ENCODE measurements at regions not wholly inside any gene's neighbourhood (a gene's known extent, or its start where the extent isn't known, plus 50 kb on each side); places are given as distances from the start of the nearest gene placed in this dataset.
"Not testable (repeated sequence)": the region's sequence is repeated elsewhere in the genome, so short reads cannot be mapped to it uniquely, and the experiment has no call there.

DNA sequence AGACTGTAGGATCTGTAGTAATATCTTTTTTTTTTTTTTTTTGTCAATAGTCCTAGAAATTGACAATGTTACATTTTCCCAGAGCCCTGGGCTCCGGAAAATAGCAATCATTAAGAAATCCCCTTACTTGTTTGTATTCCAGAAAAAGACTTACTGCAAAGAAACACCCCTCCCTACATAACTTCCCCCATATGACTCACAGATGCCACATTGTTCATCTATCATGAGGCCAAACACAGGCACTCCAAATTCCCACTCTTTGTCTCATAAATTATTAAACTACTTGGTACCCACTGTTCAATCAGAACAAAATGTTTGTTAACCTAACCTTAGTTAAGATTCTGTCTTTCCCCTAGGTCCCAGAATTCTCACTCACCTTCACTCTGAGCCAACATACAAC lies 53.5 kb downstream of the TEX51 start:
- H2AFZ ChIP-seq (ENCODE audit: low read length) = no peak overlapping the region
- peaks cover 3% of the 10 kb centered on the region for H3K27me3 ChIP-seq (ENCODE audit: control insufficient read depth, insufficient read depth, low read length)
- DNase-seq (ENCODE audit: low read depth in 2 of 2) = no peak

DNA sequence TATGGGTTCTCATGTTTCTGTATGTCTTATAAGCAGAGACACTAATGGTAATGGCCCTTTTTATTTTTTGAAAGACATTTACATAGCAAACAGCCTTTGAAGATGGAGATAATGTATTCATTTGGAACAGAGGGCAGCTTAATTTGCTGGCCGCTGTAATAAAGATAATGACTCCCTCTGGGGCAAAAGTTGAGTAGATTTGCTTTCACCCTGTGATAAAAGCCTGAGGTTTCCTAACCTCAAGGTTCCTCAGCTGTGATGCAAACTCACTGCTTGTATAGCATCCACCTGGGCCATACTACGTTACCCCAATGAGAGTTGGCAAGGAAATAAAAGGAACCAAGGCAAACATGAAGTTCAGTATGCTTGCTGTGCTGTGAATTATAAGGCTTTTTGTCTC lies 54.8 kb downstream of the TEX51 start:
- Histone ChIP-seq H4K20me1 (ENCODE audit: control insufficient read depth, extremely low read depth, insufficient read depth, low read length) (no peaks in the 10 kb centered on the region), H2AFZ (ENCODE audit: low read length) (no peak overlapping the region), H3K9ac (ENCODE audit: insufficient read depth, low read length) (no peak overlapping the region), H3K27ac (ENCODE audit: insufficient read depth, low read length) (no peak overlapping the region), H3K4me3 (replicated peaks in 1 of 4; ENCODE audit: control extremely low read depth in 1 of 4, insufficient read depth in 1 of 4, low read depth in 3 of 4, low read length in 4 of 4) (no peak overlapping the region), H3K4me2 (ENCODE audit: extremely low read depth, insufficient read depth, low read length) (no peak overlapping the region), H3K79me2 (ENCODE audit: control insufficient read depth, insufficient read depth, low read length) (no peaks in the 10 kb centered on the region), H3K36me3 (ENCODE audit: control insufficient read depth, insufficient read depth, low read length) (no peaks in the 10 kb centered on the region), H3K4me1 (ENCODE audit: control insufficient read depth, extremely low read depth, insufficient read depth, low read length) (no peaks in the 10 kb centered on the region), H3K27me3 (ENCODE audit: control insufficient read depth, insufficient read depth, low read length) (peaks cover 3% of the 10 kb centered on the region), H3K9me3 (ENCODE audit: control insufficient read depth, insufficient read depth, low read depth, low read length) (no peaks in the 10 kb centered on the region)
- no peak for DNase-seq (ENCODE audit: low read depth in 2 of 2)
- TF ChIP-seq, protein P1, sequence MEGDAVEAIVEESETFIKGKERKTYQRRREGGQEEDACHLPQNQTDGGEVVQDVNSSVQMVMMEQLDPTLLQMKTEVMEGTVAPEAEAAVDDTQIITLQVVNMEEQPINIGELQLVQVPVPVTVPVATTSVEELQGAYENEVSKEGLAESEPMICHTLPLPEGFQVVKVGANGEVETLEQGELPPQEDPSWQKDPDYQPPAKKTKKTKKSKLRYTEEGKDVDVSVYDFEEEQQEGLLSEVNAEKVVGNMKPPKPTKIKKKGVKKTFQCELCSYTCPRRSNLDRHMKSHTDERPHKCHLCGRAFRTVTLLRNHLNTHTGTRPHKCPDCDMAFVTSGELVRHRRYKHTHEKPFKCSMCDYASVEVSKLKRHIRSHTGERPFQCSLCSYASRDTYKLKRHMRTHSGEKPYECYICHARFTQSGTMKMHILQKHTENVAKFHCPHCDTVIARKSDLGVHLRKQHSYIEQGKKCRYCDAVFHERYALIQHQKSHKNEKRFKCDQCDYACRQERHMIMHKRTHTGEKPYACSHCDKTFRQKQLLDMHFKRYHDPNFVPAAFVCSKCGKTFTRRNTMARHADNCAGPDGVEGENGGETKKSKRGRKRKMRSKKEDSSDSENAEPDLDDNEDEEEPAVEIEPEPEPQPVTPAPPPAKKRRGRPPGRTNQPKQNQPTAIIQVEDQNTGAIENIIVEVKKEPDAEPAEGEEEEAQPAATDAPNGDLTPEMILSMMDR (conservative IDR thresholded peaks at IDR 0.05 in 1 of 2, IDR thresholded peaks at IDR 0.05 in 1 of 2; ENCODE audit: low read depth in 1 of 2, low read length in 2 of 2) = no peak
- TF ChIP-seq EZH2 (IDR thresholded peaks at IDR 0.05; ENCODE audit: low read length, missing control alignments) = no peak

More for the DNA sequence above, 53.5 kb downstream of the TEX51 start:
- Histone ChIP-seq H3K4me2 (ENCODE audit: extremely low read depth, insufficient read depth, low read length) (no peak overlapping the region), H3K79me2 (ENCODE audit: control insufficient read depth, insufficient read depth, low read length) (no peaks in the 10 kb centered on the region), H3K9ac (ENCODE audit: insufficient read depth, low read length) (no peak overlapping the region), H4K20me1 (ENCODE audit: control insufficient read depth, extremely low read depth, insufficient read depth, low read length) (no peaks in the 10 kb centered on the region), H3K36me3 (ENCODE audit: control insufficient read depth, insufficient read depth, low read length) (no peaks in the 10 kb centered on the region), H3K27ac (ENCODE audit: insufficient read depth, low read length) (no peak overlapping the region), H3K9me3 (ENCODE audit: control insufficient read depth, insufficient read depth, low read depth, low read length) (no peaks in the 10 kb centered on the region), H3K4me3 (replicated peaks in 1 of 4; ENCODE audit: control extremely low read depth in 1 of 4, insufficient read depth in 1 of 4, low read depth in 3 of 4, low read length in 4 of 4) (no peak overlapping the region), H3K4me1 (ENCODE audit: control insufficient read depth, extremely low read depth, insufficient read depth, low read length) (no peaks in the 10 kb centered on the region)
- no peak for TF ChIP-seq EZH2 (IDR thresholded peaks at IDR 0.05; ENCODE audit: low read length, missing control alignments)
- TF ChIP-seq, protein P1 (conservative IDR thresholded peaks at IDR 0.05 in 1 of 2, IDR thresholded peaks at IDR 0.05 in 1 of 2; ENCODE audit: low read depth in 1 of 2, low read length in 2 of 2) = no peak

DNA sequence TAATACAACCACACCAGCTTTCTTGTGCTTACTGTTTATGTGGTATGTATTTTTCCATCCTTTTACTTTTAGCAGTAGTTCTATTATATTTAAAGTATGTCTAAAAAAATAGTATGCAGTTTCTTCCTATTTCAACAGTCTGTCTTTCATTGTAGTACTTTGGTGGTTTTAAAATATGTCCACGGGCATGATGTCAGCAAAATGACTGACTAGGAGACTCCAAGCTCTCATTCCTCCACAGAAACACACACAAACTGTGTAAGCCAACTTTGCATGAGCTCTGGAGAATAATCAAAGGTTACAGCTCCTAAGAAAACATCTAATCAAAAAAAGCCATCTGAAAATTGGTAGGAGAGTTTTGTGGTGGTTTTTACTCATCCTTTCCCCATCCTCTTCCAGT lies 56.1 kb downstream of the TEX51 start:
- Histone ChIP-seq H3K36me3 (ENCODE audit: control insufficient read depth, insufficient read depth, low read length) (no peaks in the 10 kb centered on the region), H2AFZ (ENCODE audit: low read length) (no peak overlapping the region), H3K4me1 (ENCODE audit: control insufficient read depth, extremely low read depth, insufficient read depth, low read length) (no peaks in the 10 kb centered on the region), H3K4me2 (ENCODE audit: extremely low read depth, insufficient read depth, low read length) (no peak overlapping the region), H3K27ac (ENCODE audit: insufficient read depth, low read length) (no peak overlapping the region), H3K4me3 (replicated peaks in 1 of 4; ENCODE audit: control extremely low read depth in 1 of 4, insufficient read depth in 1 of 4, low read depth in 3 of 4, low read length in 4 of 4) (no peak overlapping the region), H3K27me3 (ENCODE audit: control insufficient read depth, insufficient read depth, low read length) (peaks cover 3% of the 10 kb centered on the region), H4K20me1 (ENCODE audit: control insufficient read depth, extremely low read depth, insufficient read depth, low read length) (no peaks in the 10 kb centered on the region), H3K79me2 (ENCODE audit: control insufficient read depth, insufficient read depth, low read length) (no peaks in the 10 kb centered on the region), H3K9me3 (ENCODE audit: control insufficient read depth, insufficient read depth, low read depth, low read length) (no peaks in the 10 kb centered on the region), H3K9ac (ENCODE audit: insufficient read depth, low read length) (no peak overlapping the region)
- DNase-seq (ENCODE audit: low read depth in 2 of 2) = no peak
- TF ChIP-seq, protein P1 (conservative IDR thresholded peaks at IDR 0.05 in 1 of 2, IDR thresholded peaks at IDR 0.05 in 1 of 2; ENCODE audit: low read depth in 1 of 2, low read length in 2 of 2) = no peak
- TF ChIP-seq EZH2 (IDR thresholded peaks at IDR 0.05; ENCODE audit: low read length, missing control alignments) = no peak

DNA sequence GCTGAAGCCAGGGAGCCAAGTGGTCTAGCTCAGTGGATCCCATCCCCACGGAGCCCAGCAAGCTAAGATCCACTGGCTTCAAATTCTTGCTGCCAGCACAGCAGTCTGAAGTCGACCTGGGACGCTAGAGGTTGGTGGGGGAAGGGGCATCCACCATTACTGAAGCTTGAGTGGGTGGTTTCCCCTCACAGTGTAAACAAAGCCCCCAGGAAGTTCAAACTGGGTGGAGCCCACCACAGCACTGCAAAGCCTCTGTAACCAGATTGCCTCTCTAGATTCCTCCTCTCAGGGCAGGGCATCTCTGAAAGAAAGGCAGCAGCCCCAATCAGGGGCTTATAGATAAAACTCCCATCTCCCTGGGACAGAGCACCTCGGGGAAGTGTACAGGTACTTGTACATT lies 58.1 kb downstream of the TEX51 start:
- H3K79me2 ChIP-seq (ENCODE audit: control insufficient read depth, insufficient read depth, low read length); H2AFZ ChIP-seq (ENCODE audit: low read length); H3K36me3 ChIP-seq (ENCODE audit: control insufficient read depth, insufficient read depth, low read length); H3K9ac ChIP-seq (ENCODE audit: insufficient read depth, low read length); H3K27ac ChIP-seq (ENCODE audit: insufficient read depth, low read length); H3K4me1 ChIP-seq (ENCODE audit: control insufficient read depth, extremely low read depth, insufficient read depth, low read length); H3K4me2 ChIP-seq (ENCODE audit: extremely low read depth, insufficient read depth, low read length); H3K4me3 ChIP-seq (replicated peaks in 1 of 4; ENCODE audit: control extremely low read depth in 1 of 4, insufficient read depth in 1 of 4, low read depth in 3 of 4, low read length in 4 of 4); H3K9me3 ChIP-seq (ENCODE audit: control insufficient read depth, insufficient read depth, low read depth, low read length); H3K27me3 ChIP-seq (ENCODE audit: control insufficient read depth, insufficient read depth, low read length); DNase-seq (ENCODE audit: low read depth in 2 of 2); H4K20me1 ChIP-seq (ENCODE audit: control insufficient read depth, extremely low read depth, insufficient read depth, low read length): not testable (repeated sequence)
